ENCODE measurements at regions not wholly inside any gene's neighbourhood (a gene's known extent, or its start where the extent isn't known, plus 50 kb on each side); places are given as distances from the start of the nearest gene placed in this dataset.

DNA sequence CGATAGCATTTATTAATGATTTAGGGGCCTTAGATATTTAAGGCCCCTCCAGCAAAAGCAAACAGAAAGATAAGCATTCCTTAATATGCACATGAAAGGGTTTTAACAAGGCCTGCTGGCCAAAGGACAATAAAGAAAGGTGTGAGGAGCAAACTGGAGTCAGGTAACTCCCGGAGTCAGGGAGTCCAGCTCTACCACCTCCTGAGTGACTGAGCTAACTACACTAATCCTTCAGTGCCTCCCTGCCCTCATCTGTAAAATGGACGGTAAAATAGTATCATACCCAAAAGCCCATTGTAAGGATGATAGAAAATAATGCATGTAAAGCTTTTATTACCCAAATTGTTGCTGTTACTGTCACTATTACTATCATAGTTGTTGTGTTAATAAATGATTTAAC is 161.7 kb downstream of the SIPA1L2 start:
- H3K36me3 ChIP-seq: peaks cover 0 to 84% (median 20%) of the 10 kb centered on the region in 9 donors

DNA sequence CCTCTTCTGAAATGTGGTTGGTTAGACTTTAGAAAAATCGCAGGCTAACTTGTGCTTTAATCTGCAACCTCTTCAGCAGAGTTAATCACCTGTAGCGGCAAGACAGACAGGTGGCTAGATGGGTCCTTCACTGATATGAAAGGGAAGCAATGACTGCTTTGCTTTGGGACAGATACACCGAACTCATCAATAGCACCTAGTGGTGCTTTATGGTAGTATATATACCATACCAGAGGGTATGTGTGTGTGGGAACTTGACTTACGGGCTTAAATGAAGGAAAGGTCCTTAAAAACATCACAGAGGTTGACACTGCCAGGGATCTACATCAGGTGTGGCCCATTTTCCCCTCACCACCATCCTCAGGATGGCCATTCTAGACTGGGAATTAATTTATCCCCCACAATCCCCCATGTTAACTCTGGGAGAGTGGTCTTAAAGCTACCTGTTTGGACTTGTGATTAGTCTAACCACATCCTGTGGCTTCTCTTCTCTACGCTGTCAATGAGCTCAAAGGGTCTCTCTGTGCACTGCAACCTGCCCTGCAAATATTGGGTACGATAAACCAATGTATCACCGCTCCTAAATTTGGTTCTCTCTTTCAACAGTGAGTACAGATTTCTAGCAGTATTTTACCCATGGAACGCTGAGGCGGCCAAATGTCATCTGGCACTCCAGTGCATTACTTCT is 162.7 kb downstream of the SIPA1L2 start:
- 95 to 97% methylated on average over 9 of the region's 9 CpGs for WGBS, 2 donors
- no peak for DNase-seq
- TF ChIP-seq, protein P1, sequence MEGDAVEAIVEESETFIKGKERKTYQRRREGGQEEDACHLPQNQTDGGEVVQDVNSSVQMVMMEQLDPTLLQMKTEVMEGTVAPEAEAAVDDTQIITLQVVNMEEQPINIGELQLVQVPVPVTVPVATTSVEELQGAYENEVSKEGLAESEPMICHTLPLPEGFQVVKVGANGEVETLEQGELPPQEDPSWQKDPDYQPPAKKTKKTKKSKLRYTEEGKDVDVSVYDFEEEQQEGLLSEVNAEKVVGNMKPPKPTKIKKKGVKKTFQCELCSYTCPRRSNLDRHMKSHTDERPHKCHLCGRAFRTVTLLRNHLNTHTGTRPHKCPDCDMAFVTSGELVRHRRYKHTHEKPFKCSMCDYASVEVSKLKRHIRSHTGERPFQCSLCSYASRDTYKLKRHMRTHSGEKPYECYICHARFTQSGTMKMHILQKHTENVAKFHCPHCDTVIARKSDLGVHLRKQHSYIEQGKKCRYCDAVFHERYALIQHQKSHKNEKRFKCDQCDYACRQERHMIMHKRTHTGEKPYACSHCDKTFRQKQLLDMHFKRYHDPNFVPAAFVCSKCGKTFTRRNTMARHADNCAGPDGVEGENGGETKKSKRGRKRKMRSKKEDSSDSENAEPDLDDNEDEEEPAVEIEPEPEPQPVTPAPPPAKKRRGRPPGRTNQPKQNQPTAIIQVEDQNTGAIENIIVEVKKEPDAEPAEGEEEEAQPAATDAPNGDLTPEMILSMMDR (IDR thresholded peaks at IDR 0.05): no peak
- intact Hi-C loops (cut with DNase I): no loop called here
- no peak overlapping the region for H3K4me3 ChIP-seq
- peaks cover 0 to 93% (median 20%) of the 10 kb centered on the region in 9 donors for H3K36me3 ChIP-seq
- H3K4me1 ChIP-seq: peaks cover 0 to 33% (median 5%) of the 10 kb centered on the region in 9 donors
- no peaks in the 10 kb centered on the region for H3K9me3 ChIP-seq
- ATAC-seq: no peak
- H3K27me3 ChIP-seq: no peaks in the 10 kb centered on the region
- no peak overlapping the region for H3K27ac ChIP-seq

More for the DNA sequence above, 161.7 kb downstream of the SIPA1L2 start:
- Histone ChIP-seq H3K4me1 (peaks cover 0 to 34% (median 10%) of the 10 kb centered on the region in 9 donors), H3K27me3 (no peaks in the 10 kb centered on the region), H3K9me3 (no peaks in the 10 kb centered on the region), H3K4me3 (no peak overlapping the region), H3K27ac (no peak overlapping the region)
- ATAC-seq: no peak
- WGBS, 2 donors: 82 to 87% methylated on average over 3 of the region's 3 CpGs
- intact Hi-C loops (cut with DNase I): no loop called here
- TF ChIP-seq, protein P1 (IDR thresholded peaks at IDR 0.05): no peak
- no peak for DNase-seq

DNA sequence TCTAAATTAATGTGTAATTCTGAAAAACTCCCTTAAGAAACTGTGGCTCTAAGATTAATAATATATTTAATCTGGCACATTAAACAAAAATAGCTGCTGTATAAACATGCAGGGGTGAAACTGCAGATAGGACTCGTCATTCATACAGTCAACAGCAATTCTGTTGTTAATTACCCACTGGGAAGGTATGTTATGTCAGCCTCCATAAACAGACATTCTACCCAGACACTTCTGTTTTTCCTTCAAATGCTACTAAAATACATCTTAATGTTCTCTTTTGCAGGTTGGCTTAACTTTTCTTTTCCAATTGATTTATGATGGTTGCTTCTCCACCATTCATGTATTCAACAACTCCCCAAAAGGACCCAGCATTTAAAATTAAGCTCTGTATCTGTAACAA is 165.6 kb downstream of the SIPA1L2 start:
- Histone ChIP-seq H3K27ac (no peak overlapping the region), H3K4me3 (no peak overlapping the region), H3K27me3 (no peaks in the 10 kb centered on the region), H3K9me3 (no peaks in the 10 kb centered on the region), H3K4me1 (peaks cover 0 to 24% (median 0%) of the 10 kb centered on the region in 9 donors), H3K36me3 (peaks cover 0 to 97% (median 15%) of the 10 kb centered on the region in 9 donors)
- intact Hi-C loops (cut with DNase I): no loop called here
- WGBS, 2 donors: 42 to 53% methylated on average over 1 of the region's 1 CpG
- TF ChIP-seq, protein P1 (IDR thresholded peaks at IDR 0.05): no peak
- ATAC-seq (no peak), DNase-seq (no peak)

DNA sequence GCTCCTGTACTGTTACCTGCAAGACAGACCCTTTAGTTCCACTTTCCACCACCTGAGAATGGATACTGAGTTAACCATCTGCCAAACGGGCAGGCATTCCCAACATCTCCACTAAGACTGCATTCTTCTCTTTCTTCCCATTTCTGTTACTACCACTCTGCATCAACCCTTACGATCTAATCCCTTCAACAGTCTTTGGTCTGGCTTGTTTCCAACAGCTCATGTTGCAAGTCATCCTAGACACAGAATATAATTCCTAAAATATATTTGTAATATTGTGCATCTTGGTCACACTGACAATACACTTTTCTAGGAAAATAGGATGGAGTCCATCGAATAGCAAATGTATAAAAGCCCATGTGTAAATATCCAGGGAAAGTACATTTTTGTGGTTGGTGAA is 166.7 kb downstream of the SIPA1L2 start:
- no peak for ATAC-seq
- TF ChIP-seq, protein P1 (IDR thresholded peaks at IDR 0.05): no peak
- Histone ChIP-seq H3K9me3 (no peaks in the 10 kb centered on the region), H3K27ac (no peak overlapping the region), H3K27me3 (no peaks in the 10 kb centered on the region), H3K4me3 (no peak overlapping the region), H3K4me1 (peaks cover 0 to 33% (median 5%) of the 10 kb centered on the region in 9 donors), H3K36me3 (peaks cover 0 to 93% (median 13%) of the 10 kb centered on the region in 9 donors)
- intact Hi-C loops (cut with DNase I): no loop called here
- no peak for DNase-seq
- WGBS, 2 donors: 74 to 78% methylated on average over 3 of the region's 3 CpGs
